GM04503 (cell line): ENCODE measurements at regions not wholly inside any gene's neighbourhood (a gene's known extent, or its start where the extent isn't known, plus 50 kb on each side); places are given as distances from the start of the nearest gene placed in this dataset.
A peak's percentile ranks its signal among the peaks of the same experiment; 100 is the strongest.
"Not testable (repeated sequence)": the region's sequence is repeated elsewhere in the genome, so short reads cannot be mapped to it uniquely, and the experiment has no call there.

Experiments used
- DNase-seq: peaks from one replicate; pipeline ENCODE4 v3.0.0-alpha.2; 2012; ENCODE audit warnings: low read depth

GRCh38 chr2:128510701-128511397 lies 192.2 kb upstream of the HS6ST1 start:
- DNase-seq: peak; percentile 11

GRCh38 chr2:128511731-128512378 lies 193.2 kb upstream of the HS6ST1 start:
- DNase-seq: no peak

- DNase-seq: no peak
These were observed 193.9 kb upstream of the HS6ST1 start for GRCh38 chr2:128512379-128513115.

- DNase-seq: no peak
These were observed 194.7 kb upstream of the HS6ST1 start for GRCh38 chr2:128513116-128513960.

GRCh38 chr2:128513961-128514283 lies 195.3 kb upstream of the HS6ST1 start:
- no peak for DNase-seq

GRCh38 chr2:128514555-128514955 lies 195.9 kb upstream of the HS6ST1 start:
- DNase-seq: no peak

- no peak for DNase-seq
These were observed 198.3 kb upstream of the HS6ST1 start for GRCh38 chr2:128516938-128517337.

- not testable (repeated sequence) for DNase-seq
These were observed 200.4 kb upstream of the HS6ST1 start for GRCh38 chr2:128519028-128519427.

- DNase-seq: no peak
These were observed 201.0 kb upstream of the HS6ST1 start for GRCh38 chr2:128519517-128520215.

- no peak for DNase-seq
These were observed 201.7 kb upstream of the HS6ST1 start for GRCh38 chr2:128520340-128520739.

- no peak for DNase-seq
These were observed 202.1 kb upstream of the HS6ST1 start for GRCh38 chr2:128520791-128521190.

- DNase-seq: no peak
These were observed 202.8 kb upstream of the HS6ST1 start for GRCh38 chr2:128521482-128521881.

GRCh38 chr2:128522829-128523228 lies 204.2 kb upstream of the HS6ST1 start:
- DNase-seq: no peak

- no peak for DNase-seq
These were observed 204.8 kb upstream of the HS6ST1 start for GRCh38 chr2:128523457-128523856.

- no peak for DNase-seq
These were observed 205.5 kb upstream of the HS6ST1 start for GRCh38 chr2:128524183-128524582.

- no peak for DNase-seq
These were observed 207.0 kb upstream of the HS6ST1 start for GRCh38 chr2:128525653-128526052.

GRCh38 chr2:128526455-128526976 lies 207.8 kb upstream of the HS6ST1 start:
- no peak for DNase-seq

- DNase-seq: no peak
These were observed 209.5 kb upstream of the HS6ST1 start for GRCh38 chr2:128528133-128528532.

- no peak for DNase-seq
These were observed 211.4 kb upstream of the HS6ST1 start for GRCh38 chr2:128530025-128530573.

GRCh38 chr2:128531856-128532255 lies 213.2 kb upstream of the HS6ST1 start:
- DNase-seq: no peak

- no peak for DNase-seq
These were observed 214.4 kb upstream of the HS6ST1 start for GRCh38 chr2:128533101-128533500.
